ENCODE measurements at regions not wholly inside any gene's neighbourhood (a gene's known extent, or its start where the extent isn't known, plus 50 kb on each side); places are given as distances from the start of the nearest gene placed in this dataset.

DNA sequence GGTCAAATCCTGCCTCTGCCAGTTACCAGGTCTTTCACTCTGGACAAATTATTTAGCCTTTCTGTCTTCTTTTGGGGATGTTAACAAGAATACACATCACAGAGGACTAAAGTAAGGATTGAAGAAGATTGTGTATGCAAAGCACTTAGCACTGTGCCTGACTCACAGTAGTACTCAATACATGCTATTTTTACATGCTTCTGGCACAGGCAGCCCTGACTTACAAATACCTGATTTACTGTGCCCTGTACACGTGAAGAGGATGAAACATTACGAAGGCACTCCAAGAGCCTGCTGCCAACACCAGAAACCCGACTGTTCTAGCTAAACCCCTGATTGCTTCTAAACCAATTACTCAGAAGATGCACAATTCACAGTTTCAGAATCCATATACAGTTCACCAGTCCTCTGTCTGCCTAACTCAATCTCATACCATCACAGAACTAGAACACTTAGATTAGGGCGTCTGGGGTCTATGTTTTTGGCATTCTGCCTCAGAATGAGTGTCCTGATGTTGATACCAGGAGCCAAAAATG is 300.9 kb upstream of the DDI1 start:
- TF ChIP-seq, protein P1, sequence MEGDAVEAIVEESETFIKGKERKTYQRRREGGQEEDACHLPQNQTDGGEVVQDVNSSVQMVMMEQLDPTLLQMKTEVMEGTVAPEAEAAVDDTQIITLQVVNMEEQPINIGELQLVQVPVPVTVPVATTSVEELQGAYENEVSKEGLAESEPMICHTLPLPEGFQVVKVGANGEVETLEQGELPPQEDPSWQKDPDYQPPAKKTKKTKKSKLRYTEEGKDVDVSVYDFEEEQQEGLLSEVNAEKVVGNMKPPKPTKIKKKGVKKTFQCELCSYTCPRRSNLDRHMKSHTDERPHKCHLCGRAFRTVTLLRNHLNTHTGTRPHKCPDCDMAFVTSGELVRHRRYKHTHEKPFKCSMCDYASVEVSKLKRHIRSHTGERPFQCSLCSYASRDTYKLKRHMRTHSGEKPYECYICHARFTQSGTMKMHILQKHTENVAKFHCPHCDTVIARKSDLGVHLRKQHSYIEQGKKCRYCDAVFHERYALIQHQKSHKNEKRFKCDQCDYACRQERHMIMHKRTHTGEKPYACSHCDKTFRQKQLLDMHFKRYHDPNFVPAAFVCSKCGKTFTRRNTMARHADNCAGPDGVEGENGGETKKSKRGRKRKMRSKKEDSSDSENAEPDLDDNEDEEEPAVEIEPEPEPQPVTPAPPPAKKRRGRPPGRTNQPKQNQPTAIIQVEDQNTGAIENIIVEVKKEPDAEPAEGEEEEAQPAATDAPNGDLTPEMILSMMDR (IDR thresholded peaks at IDR 0.05): no peak
- TF ChIP-seq POLR2A (IDR thresholded peaks at IDR 0.05): no peak

Measured in lower leg skin (tissue), 3 donors.